HUES6 (cell line): ENCODE measurements at regions not wholly inside any gene's neighbourhood (a gene's known extent, or its start where the extent isn't known, plus 50 kb on each side); places are given as distances from the start of the nearest gene placed in this dataset.

Source experiments
- H3K27ac ChIP-seq: 2 replicates; pipeline ENCODE4 v1.7.0; 2013; ENCODE audit warnings: low read depth, mild to moderate bottlenecking, low read length, inconsistent platforms
- H3K27me3 ChIP-seq: 2 replicates; pipeline ENCODE4 v1.6.1; 2013; ENCODE audit warnings: low read length; ENCODE audit not compliant: control insufficient read depth, insufficient read depth
- H3K36me3 ChIP-seq: 2 replicates; pipeline ENCODE4 v1.6.1; 2013; ENCODE audit warnings: low read length; ENCODE audit not compliant: control insufficient read depth, insufficient read depth
- H3K4me1 ChIP-seq: 2 replicates; pipeline ENCODE4 v1.6.1; 2013; ENCODE audit warnings: low read length; ENCODE audit not compliant: control insufficient read depth, insufficient read depth
- H3K4me3 ChIP-seq: 2 replicates; pipeline ENCODE4 v1.5.1; 2013; ENCODE audit warnings: low read depth, low read length
- H3K9ac ChIP-seq: one replicate; pipeline ENCODE4 v1.6.1; 2013; ENCODE audit warnings: mild to moderate bottlenecking, low read length
- H3K9me3 ChIP-seq: 2 replicates; pipeline ENCODE4 v1.6.1; 2013; ENCODE audit warnings: low read depth, low read length; ENCODE audit not compliant: control insufficient read depth, insufficient read depth

DNA sequence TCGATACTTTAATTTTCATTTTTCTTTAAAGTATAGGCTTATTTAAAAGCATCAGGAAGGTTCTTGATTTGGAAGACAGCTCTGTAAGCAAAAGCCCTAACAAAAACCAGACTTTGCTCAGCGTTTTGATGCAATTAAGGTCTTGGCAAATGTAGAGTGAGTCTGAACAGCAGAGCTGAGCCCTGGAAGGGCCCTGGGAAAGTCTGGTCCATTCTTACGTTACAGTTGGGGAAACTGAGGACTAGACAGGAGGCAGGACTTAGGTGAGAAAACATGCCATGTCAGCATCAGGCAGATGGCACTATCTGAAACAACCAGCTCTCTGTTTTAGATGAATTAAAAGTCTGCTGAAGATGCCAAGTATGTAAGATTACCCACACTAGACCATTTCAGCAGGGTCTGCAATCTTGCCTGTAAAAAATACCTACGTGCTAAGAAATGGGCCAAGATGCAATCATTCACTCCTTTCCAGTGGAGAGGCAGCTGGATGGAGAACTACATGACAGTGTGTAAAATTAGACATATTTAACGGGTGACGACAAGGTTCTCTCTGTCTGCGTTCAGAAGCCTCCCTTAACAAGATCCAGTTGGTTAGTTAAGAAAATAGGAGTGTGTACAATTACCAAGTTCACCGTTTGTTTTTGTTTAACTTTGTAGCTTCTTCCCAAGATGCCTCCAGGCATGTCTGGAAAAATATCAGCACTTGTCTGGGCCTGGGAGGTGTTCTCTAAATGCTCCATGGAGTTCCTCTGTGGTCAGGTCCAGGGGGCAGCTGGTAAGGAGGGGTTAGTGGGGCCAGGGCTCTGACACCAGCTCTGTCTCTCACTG is 502.3 kb upstream of the ZMIZ1 start:
- no peak overlapping the region for H3K4me3 ChIP-seq
- no peaks in the 10 kb centered on the region for H3K36me3 ChIP-seq
- H3K4me1 ChIP-seq: no peaks in the 10 kb centered on the region; the same call in 1 of the 2 replicates
- no peaks in the 10 kb centered on the region for H3K27me3 ChIP-seq
- H3K9me3 ChIP-seq: no peaks in the 10 kb centered on the region
- H3K27ac ChIP-seq: no peak overlapping the region
- no peak overlapping the region for H3K9ac ChIP-seq

DNA sequence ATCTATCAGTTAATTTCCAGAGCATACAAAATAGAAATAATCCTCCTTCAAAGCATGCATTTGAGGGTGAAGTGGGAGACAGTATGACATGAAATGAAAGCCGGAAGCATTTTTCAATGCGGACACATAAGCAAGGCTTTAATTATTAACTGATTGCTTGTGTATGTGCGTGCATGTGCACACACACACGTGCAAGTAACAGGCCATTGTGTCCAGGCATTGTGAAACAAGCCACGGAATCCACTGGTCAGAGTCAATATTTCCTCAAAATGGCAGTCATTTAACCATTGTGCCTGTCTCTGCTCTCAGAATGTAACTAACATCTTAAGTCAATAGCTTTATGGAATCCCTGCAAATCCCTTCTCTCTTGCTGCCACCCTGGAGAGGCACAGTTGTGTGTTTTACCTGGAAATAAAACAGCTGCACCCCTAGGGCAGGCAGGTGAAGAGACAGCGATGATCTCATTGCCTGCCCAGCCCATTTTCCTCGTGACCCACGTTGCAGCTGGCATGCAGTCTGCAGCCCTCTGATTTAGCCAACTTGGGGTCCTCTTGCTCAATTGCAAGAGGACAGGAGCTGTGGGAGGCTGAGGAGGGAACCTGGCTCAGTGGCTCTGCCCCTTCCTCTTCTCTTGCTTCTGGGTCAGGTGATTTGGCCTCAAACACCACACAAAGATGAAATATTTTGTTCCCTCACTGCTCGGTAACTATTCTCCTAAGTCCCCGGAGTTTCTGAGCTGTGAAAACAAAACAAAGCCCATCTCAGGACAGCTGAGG is 500.9 kb upstream of the ZMIZ1 start:
- H3K36me3 ChIP-seq: no peaks in the 10 kb centered on the region
- no peaks in the 10 kb centered on the region for H3K27me3 ChIP-seq
- H3K4me1 ChIP-seq: no peaks in the 10 kb centered on the region; the same call in 1 of the 2 replicates
- no peak overlapping the region for H3K27ac ChIP-seq
- H3K9ac ChIP-seq: no peak overlapping the region
- no peak overlapping the region for H3K4me3 ChIP-seq
- no peaks in the 10 kb centered on the region for H3K9me3 ChIP-seq

DNA sequence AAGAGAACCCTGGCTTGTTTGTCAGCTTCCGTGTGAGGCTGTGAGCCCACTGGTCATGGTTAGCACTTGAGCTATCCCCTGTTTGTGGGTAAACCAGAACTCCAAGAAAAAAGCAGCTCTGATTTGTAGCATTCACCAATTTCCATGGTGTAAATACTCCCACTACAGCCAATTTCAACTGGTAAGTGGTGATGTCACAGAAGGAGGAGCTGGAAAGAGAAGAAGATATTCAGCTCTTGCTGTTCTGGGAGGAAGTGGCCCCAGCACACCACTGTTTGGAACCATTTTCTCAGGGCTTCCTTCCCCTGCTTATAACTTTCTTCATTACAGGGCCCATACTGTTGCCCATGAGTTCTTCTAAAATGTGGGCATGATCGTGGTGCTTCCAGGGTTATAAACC is 500.1 kb upstream of the ZMIZ1 start:
- Histone ChIP-seq H3K36me3 (no peaks in the 10 kb centered on the region), H3K27me3 (no peaks in the 10 kb centered on the region), H3K9ac (no peak overlapping the region), H3K4me3 (no peak overlapping the region), H3K27ac (no peak overlapping the region), H3K9me3 (no peaks in the 10 kb centered on the region), H3K4me1 (no peaks in the 10 kb centered on the region; the same call in 1 of the 2 replicates)

DNA sequence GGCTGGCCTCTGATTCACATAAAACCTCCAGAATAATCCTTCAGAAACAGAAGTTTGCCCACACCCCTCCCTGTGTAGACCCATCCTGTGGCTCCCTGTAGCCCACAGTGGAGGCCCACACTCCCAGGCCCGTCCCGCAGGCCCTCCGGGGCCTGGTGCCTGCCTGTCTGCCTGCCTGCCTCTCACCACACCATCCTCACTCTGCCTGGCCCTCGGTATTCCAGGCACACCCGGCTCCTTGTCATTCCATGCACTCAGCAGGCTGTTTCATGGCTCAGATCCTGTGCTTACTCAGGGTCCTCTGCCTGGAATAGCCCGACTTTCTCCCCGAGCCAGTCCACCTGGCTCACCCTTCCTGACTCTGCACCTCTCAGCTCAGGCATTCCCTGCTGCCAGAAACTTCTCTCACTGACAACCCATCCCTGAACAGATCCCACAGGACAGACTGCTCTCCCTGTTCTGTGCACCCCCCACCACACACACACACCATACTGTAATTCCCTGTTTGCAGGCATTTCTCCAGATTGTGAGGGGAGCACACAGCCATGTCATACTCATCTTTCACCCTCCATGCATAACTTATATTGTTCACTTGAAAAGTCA is 498.0 kb upstream of the ZMIZ1 start:
- no peak overlapping the region for H3K27ac ChIP-seq
- H3K4me3 ChIP-seq: no peak overlapping the region
- no peak overlapping the region for H3K9ac ChIP-seq
- no peaks in the 10 kb centered on the region for H3K27me3 ChIP-seq
- no peaks in the 10 kb centered on the region for H3K9me3 ChIP-seq
- H3K36me3 ChIP-seq: no peaks in the 10 kb centered on the region
- H3K4me1 ChIP-seq: no peaks in the 10 kb centered on the region; the same call in 1 of the 2 replicates

DNA sequence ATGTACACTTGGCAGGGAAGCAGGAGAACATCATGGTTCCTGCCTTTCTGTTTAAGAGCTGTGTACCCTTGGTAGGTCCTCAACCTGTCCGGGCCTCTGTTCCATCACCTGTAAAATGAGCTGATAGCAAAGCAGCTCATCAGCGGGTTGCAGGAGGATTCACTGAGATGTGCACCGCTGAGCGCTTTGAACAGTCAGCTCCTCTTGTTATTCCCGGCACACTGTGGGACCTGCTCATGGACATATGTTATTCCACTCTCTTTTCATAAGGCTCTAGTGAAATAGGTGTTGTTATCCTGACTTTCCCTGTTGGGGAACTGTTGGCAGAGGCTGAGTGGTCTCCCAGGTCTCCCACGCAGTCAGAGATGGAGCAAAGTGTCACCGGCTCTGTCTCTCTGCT is 497.5 kb upstream of the ZMIZ1 start:
- H3K9me3 ChIP-seq: no peaks in the 10 kb centered on the region
- H3K4me1 ChIP-seq: no peaks in the 10 kb centered on the region; the same call in 1 of the 2 replicates
- no peak overlapping the region for H3K27ac ChIP-seq
- H3K27me3 ChIP-seq: no peaks in the 10 kb centered on the region
- no peaks in the 10 kb centered on the region for H3K36me3 ChIP-seq
- H3K4me3 ChIP-seq: no peak overlapping the region
- H3K9ac ChIP-seq: no peak overlapping the region

DNA sequence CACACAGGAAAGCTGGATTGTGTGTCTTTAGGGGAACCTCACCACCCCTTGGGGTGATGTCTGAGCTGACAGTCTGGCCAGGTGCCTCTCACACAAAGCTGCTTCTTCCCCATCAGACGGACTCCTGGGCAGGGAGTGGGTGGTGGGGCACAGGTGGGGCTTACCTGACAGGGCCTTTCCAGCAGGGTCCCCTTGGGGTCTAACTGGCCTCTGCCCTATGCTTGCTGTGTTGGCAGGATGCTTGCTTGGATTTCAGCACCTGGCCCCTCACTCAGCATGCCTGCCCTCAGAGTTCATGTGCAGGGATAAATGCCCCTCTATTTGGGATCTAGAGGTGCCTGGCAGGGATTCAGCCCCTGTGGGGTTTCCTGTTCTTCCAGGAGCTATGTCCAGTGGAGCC is 496.9 kb upstream of the ZMIZ1 start:
- H3K4me3 ChIP-seq: no peak overlapping the region
- H3K27me3 ChIP-seq: no peaks in the 10 kb centered on the region
- H3K36me3 ChIP-seq: no peaks in the 10 kb centered on the region
- no peak overlapping the region for H3K27ac ChIP-seq
- no peaks in the 10 kb centered on the region for H3K9me3 ChIP-seq
- H3K4me1 ChIP-seq: no peaks in the 10 kb centered on the region; the same call in 1 of the 2 replicates
- H3K9ac ChIP-seq: no peak overlapping the region

DNA sequence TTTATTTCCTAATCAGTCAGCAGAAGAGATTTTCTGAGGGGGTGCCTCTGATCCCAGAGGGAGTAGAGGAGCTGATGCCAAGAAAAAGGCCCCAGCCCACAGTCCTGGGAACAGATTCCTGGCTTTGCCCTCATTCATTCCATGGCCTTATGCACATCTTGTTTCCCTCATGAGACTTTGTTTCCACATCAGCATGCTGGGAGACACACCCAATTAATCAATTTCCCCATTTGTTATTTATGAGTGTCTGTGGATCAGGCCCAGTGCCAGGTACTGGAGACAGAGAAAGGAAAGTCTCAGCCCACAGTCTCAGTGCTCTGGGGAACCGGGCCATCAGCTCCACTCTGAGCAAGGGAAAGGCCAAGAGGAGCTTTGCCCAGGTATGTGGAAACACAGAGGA is 496.2 kb upstream of the ZMIZ1 start:
- Histone ChIP-seq H3K36me3 (no peaks in the 10 kb centered on the region), H3K9ac (no peak overlapping the region), H3K4me3 (no peak overlapping the region), H3K27ac (no peak overlapping the region), H3K9me3 (no peaks in the 10 kb centered on the region), H3K27me3 (no peaks in the 10 kb centered on the region), H3K4me1 (no peaks in the 10 kb centered on the region; the same call in 1 of the 2 replicates)

DNA sequence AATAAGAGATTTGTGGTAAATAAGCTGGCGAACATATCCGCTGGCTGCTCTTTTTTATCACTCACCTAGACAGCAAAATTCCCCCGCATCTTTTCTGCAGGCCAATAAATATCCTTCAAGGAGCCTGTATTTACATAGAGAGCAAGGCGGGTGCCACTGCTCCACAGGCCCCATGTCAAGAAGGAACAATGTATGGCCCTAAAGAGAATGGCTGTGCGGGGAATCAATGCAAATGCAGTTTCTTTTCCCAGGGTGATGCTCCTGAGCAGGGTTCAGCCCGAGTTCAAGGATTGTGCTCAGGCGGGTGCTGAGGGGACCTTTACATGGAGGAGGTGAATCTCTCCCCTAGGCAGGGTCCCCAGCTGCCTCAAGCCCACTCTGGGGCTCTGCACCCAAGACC is 494.2 kb upstream of the ZMIZ1 start:
- no peaks in the 10 kb centered on the region for H3K36me3 ChIP-seq
- H3K27ac ChIP-seq: no peak overlapping the region
- H3K27me3 ChIP-seq: no peaks in the 10 kb centered on the region
- no peak overlapping the region for H3K4me3 ChIP-seq
- no peaks in the 10 kb centered on the region for H3K4me1 ChIP-seq
- H3K9ac ChIP-seq: no peak overlapping the region
- H3K9me3 ChIP-seq: no peaks in the 10 kb centered on the region

DNA sequence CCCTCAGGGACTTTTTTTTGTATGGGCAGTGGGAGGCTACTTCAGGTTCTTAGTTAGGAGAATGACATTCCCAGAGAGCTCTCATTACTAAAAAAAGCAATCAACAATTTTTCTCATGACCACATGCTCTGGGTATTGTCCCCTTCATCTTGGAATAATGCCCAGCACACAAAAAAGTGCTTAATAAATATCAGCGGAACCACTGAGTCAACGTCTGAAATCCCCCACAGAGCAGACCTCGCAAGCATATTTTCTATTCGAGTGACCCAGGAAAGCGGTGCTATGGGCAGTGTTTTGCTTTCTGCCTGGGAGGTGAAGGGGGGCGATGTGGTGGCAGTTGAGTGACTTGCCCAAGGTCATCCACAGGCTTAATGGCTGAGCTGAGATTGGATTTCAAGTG is 493.4 kb upstream of the ZMIZ1 start:
- Histone ChIP-seq H3K4me3 (no peak overlapping the region), H3K36me3 (no peaks in the 10 kb centered on the region), H3K27ac (no peak overlapping the region), H3K27me3 (no peaks in the 10 kb centered on the region), H3K4me1 (no peaks in the 10 kb centered on the region), H3K9ac (no peak overlapping the region), H3K9me3 (no peaks in the 10 kb centered on the region)

DNA sequence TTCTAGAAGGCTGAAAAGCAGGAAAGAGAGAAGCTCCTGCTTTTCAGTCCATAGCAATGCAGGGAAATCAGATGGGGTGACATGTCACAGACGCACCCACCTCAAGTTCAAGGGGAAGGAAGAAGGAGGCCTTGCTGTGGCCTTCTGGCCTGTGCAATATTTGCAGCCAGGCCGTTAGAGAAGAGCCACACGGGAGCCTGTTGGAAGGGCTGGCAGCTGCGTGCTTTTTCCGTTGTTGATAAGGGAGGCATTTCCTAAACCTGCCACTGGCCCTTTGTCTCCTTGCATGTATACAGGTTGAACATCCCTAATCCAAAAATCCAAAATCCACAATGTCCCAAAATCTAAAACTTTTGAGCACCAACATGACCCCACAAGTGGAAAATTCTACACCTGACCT is 492.5 kb upstream of the ZMIZ1 start:
- Histone ChIP-seq H3K27me3 (no peaks in the 10 kb centered on the region), H3K9me3 (no peaks in the 10 kb centered on the region), H3K36me3 (no peaks in the 10 kb centered on the region), H3K4me1 (no peaks in the 10 kb centered on the region), H3K4me3 (no peak overlapping the region), H3K27ac (no peak overlapping the region), H3K9ac (no peak overlapping the region)

DNA sequence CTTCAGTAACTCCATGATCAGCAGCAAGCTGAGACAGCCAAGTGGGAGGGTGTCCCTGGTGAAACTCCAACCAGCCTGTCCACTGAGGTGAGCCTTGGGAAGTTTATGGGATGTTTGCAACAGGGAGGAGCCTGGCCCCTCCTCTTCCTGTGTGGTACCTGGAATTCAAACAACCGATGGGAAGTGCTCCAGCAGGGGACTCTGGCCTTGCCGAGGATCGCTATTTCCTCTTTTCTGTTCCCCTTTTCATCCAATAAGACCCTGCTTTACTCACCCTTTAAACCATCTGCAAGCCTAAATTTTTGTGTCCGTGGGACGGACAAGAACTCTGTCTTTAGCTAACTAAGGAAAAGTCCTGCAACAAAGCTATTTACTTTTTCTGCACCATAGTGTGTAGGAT is 491.1 kb upstream of the ZMIZ1 start:
- H3K36me3 ChIP-seq: no peaks in the 10 kb centered on the region
- no peak overlapping the region for H3K27ac ChIP-seq

More for the DNA sequence above, 491.1 kb upstream of the ZMIZ1 start:
- Histone ChIP-seq H3K4me3 (no peak overlapping the region), H3K9me3 (no peaks in the 10 kb centered on the region), H3K27me3 (no peaks in the 10 kb centered on the region), H3K4me1 (no peaks in the 10 kb centered on the region), H3K9ac (no peak overlapping the region)
